Smooth muscle cell (in vitro differentiated cells): ENCODE measurements at regions not wholly inside any gene's neighbourhood (a gene's known extent, or its start where the extent isn't known, plus 50 kb on each side); places are given as distances from the start of the nearest gene placed in this dataset.

Experiments
- DNase-seq: peaks from one replicate; lab custom pipeline; 2025; ENCODE audit not compliant: unreplicated experiment; lab: John Stamatoyannopoulos, UW
- H2AFZ ChIP-seq: fragments of 200-600 bp; sonication (generic); 2 replicates; pipeline ENCODE4 v1.6.0; 2016; ENCODE audit warnings: antibody characterized with exemption, low read depth, mild to moderate bottlenecking
- H3F3A ChIP-seq: fragments of 200-600 bp; sonication (generic); 2 replicates; pipeline ENCODE4 v1.6.0; 2017; ENCODE audit warnings: antibody characterized with exemption, low read depth
- H3K27ac ChIP-seq: fragments of 200-600 bp; sonication (generic); 2 replicates; pipeline ENCODE4 v1.5.1; 2016; ENCODE audit warnings: low read depth, mild to moderate bottlenecking
- H3K27me3 ChIP-seq: fragments of 200-600 bp; sonication (generic); 2 replicates; pipeline ENCODE4 v1.6.1; 2016; ENCODE audit warnings: low read depth, mild to moderate bottlenecking
- H3K36me3 ChIP-seq: fragments of 200-600 bp; sonication (generic); 2 replicates; pipeline ENCODE4 v1.5.1; 2016; ENCODE audit warnings: low read depth
- H3K4me1 ChIP-seq: fragments of 200-600 bp; sonication (generic); 2 replicates; pipeline ENCODE4 v1.5.1; 2016; ENCODE audit warnings: low read depth
- H3K4me2 ChIP-seq: fragments of 200-600 bp; sonication (generic); 2 replicates; pipeline ENCODE4 v1.6.0; 2016; ENCODE audit warnings: mild to moderate bottlenecking
- H3K4me3 ChIP-seq: fragments of 200-600 bp; sonication (generic); 2 replicates; pipeline ENCODE4 v1.5.1; 2016; ENCODE audit warnings: mild to moderate bottlenecking
- H3K79me2 ChIP-seq: fragments of 200-600 bp; sonication (generic); 2 replicates; pipeline ENCODE4 v1.6.0; 2016; ENCODE audit warnings: low read depth, mild to moderate bottlenecking
- H3K9ac ChIP-seq: fragments of 200-600 bp; sonication (generic); 2 replicates; pipeline ENCODE4 v1.6.0; 2016; ENCODE audit warnings: low read depth
- H3K9me3 ChIP-seq: fragments of 200-600 bp; sonication (generic); replicated peaks from 2 replicates; pipeline ENCODE4 v1.5.1; 2016; ENCODE audit warnings: low read depth
- H4K20me1 ChIP-seq: fragments of 200-600 bp; sonication (generic); 2 replicates; pipeline ENCODE4 v1.6.0; 2016; ENCODE audit warnings: low read depth
- WGBS: methylation state at CpG from one replicate; pipeline ENCODE4 v1.1.7; 2016; ENCODE audit warnings: low lambda C conversion rate; 5-methylcytosine and 5-hydroxymethylcytosine counted together
- TF ChIP-seq, protein P1 (sequence below): fragments of 200-600 bp; sonication (generic); IDR thresholded peaks from 2 replicates; pipeline ENCODE4 v1.5.1; 2017; ENCODE audit warnings: borderline replicate concordance, mild to moderate bottlenecking, antibody characterized with exemption; ENCODE audit not compliant: insufficient read depth, poor library complexity, severe bottlenecking

DNA sequence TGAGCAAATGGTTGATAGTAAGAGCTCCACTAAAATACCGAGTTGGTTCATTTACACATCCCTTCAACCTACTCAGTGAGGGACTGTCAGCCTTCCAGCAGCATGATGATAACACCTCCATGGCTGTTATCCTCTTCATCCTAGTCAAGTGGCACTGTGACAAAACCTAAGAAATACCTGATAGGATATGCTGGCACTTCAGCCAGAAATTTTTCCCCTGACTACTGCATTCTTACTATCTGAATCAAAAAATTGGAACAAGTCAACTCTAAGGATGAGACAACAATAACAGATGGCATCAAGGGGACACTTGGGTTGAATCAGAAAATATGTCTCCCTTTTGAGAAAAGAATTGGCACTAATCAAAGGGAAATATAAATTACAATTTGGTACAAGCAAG, 193.9 kb downstream of the KCTD12 start:
- Histone ChIP-seq H4K20me1 (no peaks in the 10 kb centered on the region), H3K79me2 (no peaks in the 10 kb centered on the region), H3K27ac (no peak overlapping the region), H3K27me3 (no peaks in the 10 kb centered on the region), H3F3A (peaks cover under 1% of the 10 kb centered on the region), H3K36me3 (no peaks in the 10 kb centered on the region), H2AFZ (no peak overlapping the region), H3K4me1 (no peaks in the 10 kb centered on the region), H3K9me3 (no peaks in the 10 kb centered on the region), H3K9ac (no peak overlapping the region), H3K4me3 (no peak overlapping the region), H3K4me2 (no peak overlapping the region)
- no peak for DNase-seq
- TF ChIP-seq, protein P1, sequence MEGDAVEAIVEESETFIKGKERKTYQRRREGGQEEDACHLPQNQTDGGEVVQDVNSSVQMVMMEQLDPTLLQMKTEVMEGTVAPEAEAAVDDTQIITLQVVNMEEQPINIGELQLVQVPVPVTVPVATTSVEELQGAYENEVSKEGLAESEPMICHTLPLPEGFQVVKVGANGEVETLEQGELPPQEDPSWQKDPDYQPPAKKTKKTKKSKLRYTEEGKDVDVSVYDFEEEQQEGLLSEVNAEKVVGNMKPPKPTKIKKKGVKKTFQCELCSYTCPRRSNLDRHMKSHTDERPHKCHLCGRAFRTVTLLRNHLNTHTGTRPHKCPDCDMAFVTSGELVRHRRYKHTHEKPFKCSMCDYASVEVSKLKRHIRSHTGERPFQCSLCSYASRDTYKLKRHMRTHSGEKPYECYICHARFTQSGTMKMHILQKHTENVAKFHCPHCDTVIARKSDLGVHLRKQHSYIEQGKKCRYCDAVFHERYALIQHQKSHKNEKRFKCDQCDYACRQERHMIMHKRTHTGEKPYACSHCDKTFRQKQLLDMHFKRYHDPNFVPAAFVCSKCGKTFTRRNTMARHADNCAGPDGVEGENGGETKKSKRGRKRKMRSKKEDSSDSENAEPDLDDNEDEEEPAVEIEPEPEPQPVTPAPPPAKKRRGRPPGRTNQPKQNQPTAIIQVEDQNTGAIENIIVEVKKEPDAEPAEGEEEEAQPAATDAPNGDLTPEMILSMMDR, result no peak
- 89% methylated on average over 1 of the region's 1 CpG for WGBS

DNA sequence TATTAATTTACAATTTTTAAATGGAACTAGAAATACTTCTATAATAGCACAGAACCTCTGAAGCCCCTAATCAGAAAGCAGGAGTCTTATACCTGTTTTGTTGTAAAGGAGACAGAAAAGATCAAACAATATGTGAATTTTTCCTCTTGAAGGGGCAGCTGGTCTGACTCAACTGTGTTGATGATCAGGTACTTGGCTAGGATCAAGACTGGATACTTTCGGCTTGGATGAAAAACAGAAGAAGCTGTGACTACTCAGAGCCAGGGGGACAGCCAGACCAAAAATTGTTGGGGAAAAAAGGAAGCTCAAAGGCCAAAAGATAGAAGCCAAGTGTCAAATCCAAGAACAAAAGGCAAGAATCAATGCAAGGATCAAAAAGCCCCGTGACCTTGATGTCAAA, 195.6 kb downstream of the KCTD12 start:
- H2AFZ ChIP-seq, result no peak overlapping the region
- 85% methylated on average over 2 of the region's 2 CpGs for WGBS
- TF ChIP-seq, protein P1, result no peak

DNA sequence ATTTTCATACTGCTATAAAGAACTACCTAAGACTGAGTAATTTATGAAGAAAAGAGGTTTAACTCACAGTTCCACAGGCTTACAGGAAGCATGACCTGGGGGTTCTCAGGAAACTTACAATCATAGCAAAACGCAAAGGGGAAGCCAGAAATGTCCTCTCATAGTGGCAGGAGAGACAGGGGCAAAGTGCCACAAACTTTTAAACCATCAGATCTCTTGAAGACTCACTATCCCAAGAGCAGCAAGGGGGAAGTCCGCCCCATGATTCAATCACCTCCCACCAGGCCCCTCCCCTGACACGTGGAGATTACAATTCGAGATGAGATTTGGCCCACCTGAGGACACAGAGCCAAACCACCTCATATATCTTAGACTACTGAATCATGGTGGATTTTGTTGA, 198.7 kb downstream of the KCTD12 start:
- peak overlapping the region; percentile 6 for H2AFZ ChIP-seq
- no peaks in the 10 kb centered on the region for H3K79me2 ChIP-seq
- no peak overlapping the region for H3K4me2 ChIP-seq
- no peaks in the 10 kb centered on the region for H3K27me3 ChIP-seq
- H3K4me3 ChIP-seq, result no peak overlapping the region
- no peaks in the 10 kb centered on the region for H3F3A ChIP-seq
- H4K20me1 ChIP-seq, result no peaks in the 10 kb centered on the region
- TF ChIP-seq, protein P1, result no peak
- no peak overlapping the region for H3K9ac ChIP-seq
- H3K36me3 ChIP-seq, result no peaks in the 10 kb centered on the region
- no peak overlapping the region for H3K27ac ChIP-seq
- H3K9me3 ChIP-seq, result no peaks in the 10 kb centered on the region
- DNase-seq, result no peak
- 79% methylated on average over 4 of the region's 4 CpGs for WGBS
- peaks cover 5% of the 10 kb centered on the region for H3K4me1 ChIP-seq

More for the DNA sequence above, 195.6 kb downstream of the KCTD12 start:
- Histone ChIP-seq H4K20me1 (no peaks in the 10 kb centered on the region), H3K4me2 (no peak overlapping the region), H3K9me3 (no peaks in the 10 kb centered on the region), H3K27ac (no peak overlapping the region), H3K36me3 (no peaks in the 10 kb centered on the region), H3K4me1 (no peaks in the 10 kb centered on the region), H3K79me2 (no peaks in the 10 kb centered on the region), H3F3A (no peaks in the 10 kb centered on the region), H3K27me3 (no peaks in the 10 kb centered on the region), H3K9ac (no peak overlapping the region), H3K4me3 (no peak overlapping the region)
- DNase-seq, result no peak

DNA sequence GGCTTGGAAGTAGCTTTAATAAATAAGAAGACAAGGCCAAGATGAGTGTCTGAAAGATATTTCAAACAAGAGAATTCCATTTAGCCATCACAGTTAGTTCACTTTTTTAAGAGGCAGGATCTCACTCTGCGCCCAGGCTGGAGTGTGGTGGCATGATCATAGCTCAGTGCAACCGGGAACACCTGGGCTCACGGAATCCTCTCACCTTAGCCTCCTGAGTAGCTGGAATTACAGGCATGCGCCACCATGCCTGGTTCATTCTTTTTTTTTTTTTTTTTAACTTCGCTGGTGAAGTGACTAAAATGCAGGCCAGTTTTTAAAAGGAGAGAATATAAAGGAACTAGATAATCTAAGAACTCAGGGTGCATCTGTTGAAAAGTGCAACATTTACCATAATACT, 200.3 kb downstream of the KCTD12 start:
- WGBS, result 96% methylated on average over 5 of the region's 5 CpGs
- TF ChIP-seq, protein P1, result no peak
- Histone ChIP-seq H3K4me2 (no peak overlapping the region), H4K20me1 (no peaks in the 10 kb centered on the region), H3K4me1 (peaks cover 5% of the 10 kb centered on the region), H3K79me2 (no peaks in the 10 kb centered on the region), H3K9me3 (no peaks in the 10 kb centered on the region), H3K4me3 (no peak overlapping the region), H3F3A (no peaks in the 10 kb centered on the region), H3K9ac (no peak overlapping the region), H3K27me3 (no peaks in the 10 kb centered on the region), H3K36me3 (no peaks in the 10 kb centered on the region), H3K27ac (no peak overlapping the region), H2AFZ (no peak overlapping the region)
- no peak for DNase-seq
